GM12878 (cell line): ENCODE measurements at regions not wholly inside any gene's neighbourhood (a gene's known extent, or its start where the extent isn't known, plus 50 kb on each side); places are given as distances from the start of the nearest gene placed in this dataset.

Experiments
- ATAC-seq: fragments of 200-7000 bp; cut with Tn5 transposase; 3 replicates; pipeline ENCODE4 v1.9.1; 2020; ENCODE audit warnings: mild to moderate bottlenecking, moderate library complexity
- BruUV-seq: library from RNA; stranded (reverse); fragments of 400-500 nt; replicated peaks from 2 replicates; lab custom pipeline; 2021; lab: Mats Ljungman, UMichigan
- CTCF ChIA-PET: fragments of 300-600 bp; sonication (Branson Sonifier 250); formaldehyde crosslinking; extraction: SDS; loops from one replicate; lab custom pipeline; 2021; ENCODE audit warnings: inconsistent platforms; lab: Yijun Ruan, JAX
- POLR2A ChIA-PET: fragments of 350-600 bp; formaldehyde crosslinking; extraction: SDS; loops from one replicate; lab custom pipeline; 2021; ENCODE audit warnings: inconsistent platforms; lab: Charles Lee
- RAD21 ChIA-PET: fragments of 300-600 bp; sonication (Branson Sonifier 250); formaldehyde crosslinking; loops from one replicate; lab custom pipeline; 2023; ENCODE audit warnings: antibody characterized with exemption; ENCODE audit not compliant: unreplicated experiment; lab: Charles Lee
- SMC1A ChIA-PET: fragments of 300-600 bp; sonication (Branson Sonifier 250); formaldehyde crosslinking; loops from one replicate; lab custom pipeline; 2023; ENCODE audit not compliant: unreplicated experiment, uncharacterized antibody; lab: Charles Lee
- DNase-seq: peaks from one replicate; pipeline ENCODE4 v3.0.0-alpha.2; 2011; ENCODE audit warnings: low read depth, low spot score
- FAIRE-seq: peaks from 3 replicates; lab custom pipeline; 2011; peaks lifted over from hg19 to GRCh38; lab: Jason Lieb, UNC
- H2AFZ ChIP-seq: 2 replicates; pipeline ENCODE4 v1.6.0; 2011; ENCODE audit warnings: low read depth, low read length, control low read depth; ENCODE audit not compliant: control insufficient read depth
- H3K27ac ChIP-seq: 2 replicates; pipeline ENCODE4 v1.5.1; 2011; ENCODE audit warnings: control low read depth; ENCODE audit not compliant: control insufficient read depth, insufficient read depth
- H3K27me3 ChIP-seq, 2 experiments: replicated peaks in 1 of 2; 2 replicates each; pipeline versions ENCODE4 v1.6.0 to v1.6.1; 2011; ENCODE audit warnings: low read length in 1 of 2; ENCODE audit not compliant: control insufficient read depth in 2 of 2, insufficient read depth in 2 of 2
- H3K36me3 ChIP-seq, 2 experiments: 2 replicates each; pipeline ENCODE4 v1.5.1; 2011; ENCODE audit warnings: low read length in 1 of 2; ENCODE audit not compliant: control insufficient read depth in 2 of 2, insufficient read depth in 2 of 2
- H3K4me1 ChIP-seq: 2 replicates; pipeline ENCODE4 v1.6.1; 2011; ENCODE audit warnings: mild to moderate bottlenecking, low read length, moderate library complexity, mixed read lengths; ENCODE audit not compliant: control insufficient read depth, insufficient read depth
- H3K4me2 ChIP-seq: 2 replicates; pipeline ENCODE4 v1.6.0; 2011; ENCODE audit warnings: control low read depth; ENCODE audit not compliant: control insufficient read depth, insufficient read depth
- H3K4me3 ChIP-seq: fragments of 200-600 bp; sonication (generic); 2 replicates; pipeline ENCODE4 v1.5.1; 2016
- H3K79me2 ChIP-seq: 2 replicates; pipeline ENCODE4 v1.6.0; 2011; ENCODE audit warnings: low read length; ENCODE audit not compliant: control insufficient read depth, insufficient read depth
- H3K9ac ChIP-seq: 2 replicates; pipeline ENCODE4 v1.8.0; 2011; ENCODE audit warnings: low read length, control low read depth, mixed read lengths; ENCODE audit not compliant: control insufficient read depth, insufficient read depth
- H3K9me3 ChIP-seq: replicated peaks from 3 replicates; pipeline ENCODE4 v1.5.1; 2011; ENCODE audit warnings: mild to moderate bottlenecking, low read length; ENCODE audit not compliant: control insufficient read depth, insufficient read depth
- H4K20me1 ChIP-seq: 2 replicates; pipeline ENCODE4 v1.6.0; 2011; ENCODE audit not compliant: control insufficient read depth, insufficient read depth
- BHLHE40 ChIP-seq, 2 experiments: fragments of 450-650 bp in 1 of 2; IDR thresholded peaks; 2 replicates each; pipeline ENCODE4 v1.6.1; 2011 to 2017; ENCODE audit warnings: low read depth in 2 of 2, borderline replicate concordance in 1 of 2, improper control_type of control experiment in 1 of 2, low read length in 1 of 2, mild to moderate bottlenecking in 1 of 2
- CEBPB ChIP-seq, 2 experiments: fragments of 150-350 bp in 1 of 2; IDR thresholded peaks; 2 replicates each; pipeline ENCODE4 v1.6.1; 2012 to 2014; ENCODE audit warnings: low read depth in 2 of 2, low read length in 2 of 2, borderline replicate concordance in 1 of 2, inconsistent platforms in 1 of 2
- CHD1 ChIP-seq: IDR thresholded peaks from 2 replicates; pipeline ENCODE4 v1.6.1; 2012; ENCODE audit warnings: low read depth, low read length, improper control_type of control experiment
- DPF2 ChIP-seq: fragments of 450-650 bp; IDR thresholded peaks from 2 replicates; pipeline ENCODE4 v1.6.1; 2017; ENCODE audit warnings: mild to moderate bottlenecking
- KDM1A ChIP-seq: fragments of 200-600 bp; sonication (generic); IDR thresholded peaks from 2 replicates; pipeline ENCODE4 v1.6.1; 2016; ENCODE audit warnings: borderline replicate concordance
- MEF2A ChIP-seq: IDR thresholded peaks from 2 replicates; pipeline ENCODE4 v1.6.1; 2011; ENCODE audit warnings: low read depth, mild to moderate bottlenecking, low read length, moderate library complexity; ENCODE audit not compliant: insufficient read depth
- MYC ChIP-seq: IDR thresholded peaks from 2 replicates; pipeline ENCODE4 v1.6.1; 2011; ENCODE audit warnings: mild to moderate bottlenecking, low read length, moderate library complexity, inconsistent platforms; ENCODE audit not compliant: insufficient read depth, insufficient replicate concordance, insufficient read length, severe bottlenecking
- NBN ChIP-seq: fragments of 450-650 bp; IDR thresholded peaks from 2 replicates; pipeline ENCODE4 v1.6.1; 2016
- NRF1 ChIP-seq: conservative IDR thresholded peaks from 2 replicates; pipeline ENCODE4 v1.6.1; 2011; ENCODE audit warnings: mild to moderate bottlenecking, low read depth, low read length, improper control_type of control experiment
- POLR2AphosphoS2 ChIP-seq: IDR thresholded peaks from 2 replicates; pipeline ENCODE4 v1.6.1; 2011; ENCODE audit warnings: low read depth, mild to moderate bottlenecking, low read length, improper control_type of control experiment, moderate library complexity
- RUNX3 ChIP-seq: IDR thresholded peaks from 2 replicates; pipeline ENCODE4 v1.6.1; 2012; ENCODE audit warnings: low read length, inconsistent platforms
- SREBF1 ChIP-seq: IDR thresholded peaks from 2 replicates; pipeline ENCODE4 v1.6.1; 2012; ENCODE audit warnings: mild to moderate bottlenecking, low read length
- ZNF622 ChIP-seq: fragments of 450-650 bp; IDR thresholded peaks from 2 replicates; pipeline ENCODE4 v1.6.1; 2017; ENCODE audit warnings: mild to moderate bottlenecking, inconsistent platforms
- ZZZ3 ChIP-seq: IDR thresholded peaks from 2 replicates; pipeline ENCODE4 v1.6.1; 2011; ENCODE audit warnings: low read depth; ENCODE audit not compliant: control insufficient read depth, insufficient read length
- WGBS: methylation state at CpG from one replicate; pipeline ENCODE4 v1.1.6; 2016; ENCODE audit warnings: low lambda C conversion rate; ENCODE audit not compliant: insufficient replicate concordance, insufficient coverage; ENCODE audit errors: missing lambda C conversion rate; 5-methylcytosine and 5-hydroxymethylcytosine counted together
- in situ Hi-C: fragments of 300-500 bp; cut with MboI; formaldehyde crosslinking; loops from 9 replicates; pipeline ENCODE4 v1.14.3; 2018; ENCODE audit warnings: mixed read lengths
- intact Hi-C: fragments of 100-400 bp; cut with micrococcal nuclease; formaldehyde crosslinking; loops from one replicate; pipeline ENCODE4 v1.14.2; 2022; ENCODE audit not compliant: unreplicated experiment
- TF ChIP-seq, protein P1 (sequence below): fragments of 450-650 bp; formaldehyde crosslinking; IDR thresholded peaks from 2 replicates; pipeline ENCODE4 v1.4.0; 2022; ENCODE audit warnings: mild to moderate bottlenecking, moderate library complexity
- TF ChIP-seq, protein P2 (sequence below): fragments of 450-650 bp; conservative IDR thresholded peaks from 2 replicates; pipeline ENCODE4 v1.6.1; 2017; ENCODE audit warnings: mild to moderate bottlenecking, moderate library complexity
- TF ChIP-seq, protein P3 (sequence below): fragments of 150-350 bp; IDR thresholded peaks from 2 replicates; pipeline ENCODE4 v1.6.1; 2016; ENCODE audit warnings: low read depth, low read length

DNA sequence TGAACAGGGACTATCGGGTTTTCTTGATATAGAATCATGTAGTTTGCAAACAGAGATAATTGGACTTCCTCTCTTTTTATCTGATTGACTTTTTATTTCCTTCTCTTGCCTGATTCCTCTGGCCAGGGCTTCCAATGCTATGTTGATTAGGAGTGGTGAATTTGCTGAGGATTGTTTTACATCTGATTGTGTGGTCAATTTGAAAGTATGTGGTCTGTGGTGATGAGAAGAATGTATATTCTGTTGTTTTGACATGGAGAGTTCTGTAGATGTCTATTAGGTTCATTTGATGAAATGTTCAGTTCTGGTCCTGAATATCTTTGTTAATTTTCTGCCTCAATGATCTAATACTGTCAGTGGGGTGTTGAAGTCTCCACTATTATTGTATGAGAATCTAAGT, 713.2 kb upstream of the CCDC179 start:
- 0% methylated on average over 1 of the region's 1 CpG for WGBS
- no peaks in the 10 kb centered on the region for H4K20me1 ChIP-seq
- H2AFZ ChIP-seq = no peak overlapping the region
- no TSS peak for BruUV-seq
- no peak overlapping the region for H3K4me3 ChIP-seq
- ATAC-seq = no peak
- in situ Hi-C loops = no loop called here
- H3K4me2 ChIP-seq = no peak overlapping the region
- POLR2A ChIA-PET = no interaction called here
- H3K36me3 ChIP-seq = no peaks in the 10 kb centered on the region
- RAD21 ChIA-PET = no interaction called here
- DNase-seq = no peak
- no peaks in the 10 kb centered on the region for H3K4me1 ChIP-seq
- no peaks in the 10 kb centered on the region for H3K79me2 ChIP-seq
- CTCF ChIA-PET = interaction anchor here (1.3 kb wide), 1 partner anchor 33 kb away, joined by 3 read pairs; no protein-coding TSS in a partner anchor
- no peaks in the 10 kb centered on the region for H3K9me3 ChIP-seq
- intact Hi-C loops = no loop called here
- no peaks in the 10 kb centered on the region for H3K27me3 ChIP-seq
- H3K9ac ChIP-seq = no peak overlapping the region
- H3K27ac ChIP-seq = no peak overlapping the region
- no peak for FAIRE-seq
- SMC1A ChIA-PET = no interaction called here
- no peak for TF ChIP-seq ZZZ3
- no peak for TF ChIP-seq MYC
- no peak for TF ChIP-seq POLR2AphosphoS2
- TF ChIP-seq ZNF622 = no peak
- no peak for TF ChIP-seq KDM1A
- no peak for TF ChIP-seq CHD1
- TF ChIP-seq NRF1 = no peak
- TF ChIP-seq MEF2A = no peak
- no peak for TF ChIP-seq RUNX3
- TF ChIP-seq BHLHE40 (IDR thresholded peaks at IDR 0.05; ENCODE audit: borderline replicate concordance in 1 of 2, low read depth in 2 of 2, low read length in 1 of 2) = no peak
- no peak for TF ChIP-seq NBN
- TF ChIP-seq DPF2 = no peak
- TF ChIP-seq, protein P1, sequence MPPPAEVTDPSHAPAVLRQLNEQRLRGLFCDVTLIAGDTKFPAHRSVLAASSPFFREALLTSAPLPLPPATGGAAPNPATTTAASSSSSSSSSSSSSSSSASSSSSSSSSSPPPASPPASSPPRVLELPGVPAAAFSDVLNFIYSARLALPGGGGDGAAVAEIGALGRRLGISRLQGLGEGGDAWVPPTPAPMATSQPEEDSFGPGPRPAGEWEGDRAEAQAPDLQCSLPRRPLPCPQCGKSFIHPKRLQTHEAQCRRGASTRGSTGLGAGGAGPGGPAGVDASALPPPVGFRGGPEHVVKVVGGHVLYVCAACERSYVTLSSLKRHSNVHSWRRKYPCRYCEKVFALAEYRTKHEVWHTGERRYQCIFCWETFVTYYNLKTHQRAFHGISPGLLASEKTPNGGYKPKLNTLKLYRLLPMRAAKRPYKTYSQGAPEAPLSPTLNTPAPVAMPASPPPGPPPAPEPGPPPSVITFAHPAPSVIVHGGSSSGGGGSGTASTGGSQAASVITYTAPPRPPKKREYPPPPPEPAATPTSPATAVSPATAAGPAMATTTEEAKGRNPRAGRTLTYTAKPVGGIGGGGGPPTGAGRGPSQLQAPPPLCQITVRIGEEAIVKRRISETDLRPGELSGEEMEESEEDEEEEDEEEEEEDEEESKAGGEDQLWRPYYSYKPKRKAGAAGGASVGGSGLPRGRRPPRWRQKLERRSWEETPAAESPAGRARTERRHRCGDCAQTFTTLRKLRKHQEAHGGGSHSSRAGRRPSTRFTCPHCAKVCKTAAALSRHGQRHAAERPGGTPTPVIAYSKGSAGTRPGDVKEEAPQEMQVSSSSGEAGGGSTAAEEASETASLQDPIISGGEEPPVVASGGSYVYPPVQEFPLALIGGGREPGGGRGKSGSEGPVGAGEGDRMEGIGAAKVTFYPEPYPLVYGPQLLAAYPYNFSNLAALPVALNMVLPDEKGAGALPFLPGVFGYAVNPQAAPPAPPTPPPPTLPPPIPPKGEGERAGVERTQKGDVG (CRISPR knock-in tag) = no peak
- TF ChIP-seq, protein P2, sequence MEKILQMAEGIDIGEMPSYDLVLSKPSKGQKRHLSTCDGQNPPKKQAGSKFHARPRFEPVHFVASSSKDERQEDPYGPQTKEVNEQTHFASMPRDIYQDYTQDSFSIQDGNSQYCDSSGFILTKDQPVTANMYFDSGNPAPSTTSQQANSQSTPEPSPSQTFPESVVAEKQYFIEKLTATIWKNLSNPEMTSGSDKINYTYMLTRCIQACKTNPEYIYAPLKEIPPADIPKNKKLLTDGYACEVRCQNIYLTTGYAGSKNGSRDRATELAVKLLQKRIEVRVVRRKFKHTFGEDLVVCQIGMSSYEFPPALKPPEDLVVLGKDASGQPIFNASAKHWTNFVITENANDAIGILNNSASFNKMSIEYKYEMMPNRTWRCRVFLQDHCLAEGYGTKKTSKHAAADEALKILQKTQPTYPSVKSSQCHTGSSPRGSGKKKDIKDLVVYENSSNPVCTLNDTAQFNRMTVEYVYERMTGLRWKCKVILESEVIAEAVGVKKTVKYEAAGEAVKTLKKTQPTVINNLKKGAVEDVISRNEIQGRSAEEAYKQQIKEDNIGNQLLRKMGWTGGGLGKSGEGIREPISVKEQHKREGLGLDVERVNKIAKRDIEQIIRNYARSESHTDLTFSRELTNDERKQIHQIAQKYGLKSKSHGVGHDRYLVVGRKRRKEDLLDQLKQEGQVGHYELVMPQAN = no peak
- TF ChIP-seq SREBF1 = no peak
- no peak for TF ChIP-seq CEBPB (IDR thresholded peaks at IDR 0.05; ENCODE audit: borderline replicate concordance in 1 of 2, low read depth in 2 of 2, low read length in 2 of 2)
- TF ChIP-seq, protein P3, sequence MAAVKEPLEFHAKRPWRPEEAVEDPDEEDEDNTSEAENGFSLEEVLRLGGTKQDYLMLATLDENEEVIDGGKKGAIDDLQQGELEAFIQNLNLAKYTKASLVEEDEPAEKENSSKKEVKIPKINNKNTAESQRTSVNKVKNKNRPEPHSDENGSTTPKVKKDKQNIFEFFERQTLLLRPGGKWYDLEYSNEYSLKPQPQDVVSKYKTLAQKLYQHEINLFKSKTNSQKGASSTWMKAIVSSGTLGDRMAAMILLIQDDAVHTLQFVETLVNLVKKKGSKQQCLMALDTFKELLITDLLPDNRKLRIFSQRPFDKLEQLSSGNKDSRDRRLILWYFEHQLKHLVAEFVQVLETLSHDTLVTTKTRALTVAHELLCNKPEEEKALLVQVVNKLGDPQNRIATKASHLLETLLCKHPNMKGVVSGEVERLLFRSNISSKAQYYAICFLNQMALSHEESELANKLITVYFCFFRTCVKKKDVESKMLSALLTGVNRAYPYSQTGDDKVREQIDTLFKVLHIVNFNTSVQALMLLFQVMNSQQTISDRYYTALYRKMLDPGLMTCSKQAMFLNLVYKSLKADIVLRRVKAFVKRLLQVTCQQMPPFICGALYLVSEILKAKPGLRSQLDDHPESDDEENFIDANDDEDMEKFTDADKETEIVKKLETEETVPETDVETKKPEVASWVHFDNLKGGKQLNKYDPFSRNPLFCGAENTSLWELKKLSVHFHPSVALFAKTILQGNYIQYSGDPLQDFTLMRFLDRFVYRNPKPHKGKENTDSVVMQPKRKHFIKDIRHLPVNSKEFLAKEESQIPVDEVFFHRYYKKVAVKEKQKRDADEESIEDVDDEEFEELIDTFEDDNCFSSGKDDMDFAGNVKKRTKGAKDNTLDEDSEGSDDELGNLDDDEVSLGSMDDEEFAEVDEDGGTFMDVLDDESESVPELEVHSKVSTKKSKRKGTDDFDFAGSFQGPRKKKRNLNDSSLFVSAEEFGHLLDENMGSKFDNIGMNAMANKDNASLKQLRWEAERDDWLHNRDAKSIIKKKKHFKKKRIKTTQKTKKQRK = no peak
